ENCODE measurements at regions not wholly inside any gene's neighbourhood (a gene's known extent, or its start where the extent isn't known, plus 50 kb on each side); places are given as distances from the start of the nearest gene placed in this dataset.
"Not testable (repeated sequence)": the region's sequence is repeated elsewhere in the genome, so short reads cannot be mapped to it uniquely, and the experiment has no call there.

DNA sequence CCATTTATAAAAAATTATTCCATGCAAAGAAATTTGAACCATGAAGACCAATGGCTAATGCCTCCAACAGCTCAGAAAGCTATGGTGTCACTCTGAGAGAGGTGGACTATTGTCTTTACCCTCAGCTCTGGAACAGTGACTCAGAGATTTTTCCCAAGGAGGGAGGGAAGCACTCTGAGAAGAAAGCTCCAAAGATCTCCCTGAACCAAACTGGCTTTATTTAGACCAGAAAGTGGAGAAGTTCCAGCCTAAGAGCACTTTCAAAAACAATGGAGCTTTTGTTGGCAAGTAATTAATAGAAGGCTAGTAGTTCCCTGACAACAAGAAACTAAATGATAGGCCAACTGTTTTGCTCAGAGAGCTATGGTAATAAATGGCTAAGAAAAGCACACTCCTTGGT is 599.9 kb upstream of the MDGA2 start:
- DNase-seq = peak in 12 of 56 donors; percentile 0 to 41 (median 14)

DNA sequence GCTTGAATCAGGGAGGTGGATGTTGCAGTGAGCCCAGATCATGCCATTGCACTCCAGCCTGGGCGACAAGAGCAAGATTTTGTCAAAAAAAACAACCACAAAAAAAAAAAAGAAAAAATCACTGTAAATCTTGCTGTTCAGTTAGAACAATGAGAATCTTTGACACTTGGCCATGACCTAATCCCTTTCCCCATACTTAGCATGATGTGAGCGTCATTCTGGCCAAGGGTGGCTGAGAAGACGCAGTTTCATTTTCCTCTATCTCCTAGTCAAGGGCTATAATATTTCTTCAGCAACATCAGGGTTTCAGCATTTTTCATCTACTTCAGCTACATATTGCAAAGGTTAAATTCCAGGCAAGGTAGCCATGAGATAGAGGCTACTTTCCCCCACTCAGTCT is 599.4 kb upstream of the MDGA2 start:
- DNase-seq = peak in 3 of 56 donors; percentile 2 to 22 (median 13)

DNA sequence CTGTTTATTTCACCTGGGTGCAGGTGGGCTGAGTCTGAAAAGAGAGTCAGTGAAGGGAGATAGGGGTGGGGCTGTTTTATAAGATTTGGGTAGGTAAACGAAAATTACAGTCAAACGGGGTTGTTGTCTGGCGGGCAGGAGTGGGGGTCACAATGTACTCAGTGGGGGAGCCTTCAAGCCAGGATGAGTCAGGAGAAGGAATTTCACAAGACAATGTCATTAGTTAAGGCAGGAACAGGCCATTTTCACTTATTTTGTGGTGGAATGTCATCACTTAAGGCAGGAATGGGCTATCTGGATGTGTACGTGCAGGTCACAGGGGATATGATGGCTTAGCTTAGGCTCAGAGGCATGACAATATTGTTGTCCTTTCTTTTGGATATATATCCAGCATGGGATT is 592.5 kb upstream of the MDGA2 start:
- DNase-seq = not testable (repeated sequence)

DNA sequence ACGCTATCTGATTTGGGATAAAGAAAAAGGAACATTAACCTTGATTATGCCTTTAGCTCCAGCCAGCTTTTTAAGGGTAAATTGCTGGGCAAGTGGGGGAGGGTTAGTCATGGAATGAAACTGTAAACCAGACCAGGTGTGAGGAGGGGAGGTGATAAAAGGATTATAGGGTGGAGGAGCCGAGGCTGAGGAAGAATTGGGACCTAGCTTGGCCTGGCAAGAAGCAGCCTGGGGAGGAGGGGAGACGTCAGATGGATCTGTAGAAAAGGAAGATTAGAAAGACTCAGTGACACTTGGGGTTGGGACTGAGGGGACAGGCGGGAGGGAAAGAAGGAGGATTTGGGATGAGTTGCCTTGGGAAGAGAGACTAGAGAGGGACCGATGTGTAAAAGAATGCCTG is 590.8 kb upstream of the MDGA2 start:
- DNase-seq = not testable (repeated sequence)

DNA sequence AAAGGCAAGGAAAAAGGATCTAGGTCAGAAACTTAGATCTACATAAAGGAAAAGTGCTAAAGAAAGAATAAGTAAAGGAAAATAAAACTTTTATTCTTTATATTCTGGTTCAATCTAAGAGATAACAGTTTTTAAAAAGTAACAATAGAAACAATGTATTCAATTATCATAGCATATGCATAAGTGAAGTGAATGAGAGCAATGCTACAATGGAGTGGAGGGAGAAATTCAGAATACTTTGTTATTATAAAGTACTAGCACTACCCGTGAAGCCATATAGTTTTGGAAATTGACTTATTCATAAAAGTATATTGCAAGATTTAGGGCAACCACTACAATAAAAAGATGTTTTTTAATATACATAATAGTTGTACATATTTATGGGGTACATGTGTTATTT is 586.0 kb upstream of the MDGA2 start:
- DNase-seq = no peak

DNA sequence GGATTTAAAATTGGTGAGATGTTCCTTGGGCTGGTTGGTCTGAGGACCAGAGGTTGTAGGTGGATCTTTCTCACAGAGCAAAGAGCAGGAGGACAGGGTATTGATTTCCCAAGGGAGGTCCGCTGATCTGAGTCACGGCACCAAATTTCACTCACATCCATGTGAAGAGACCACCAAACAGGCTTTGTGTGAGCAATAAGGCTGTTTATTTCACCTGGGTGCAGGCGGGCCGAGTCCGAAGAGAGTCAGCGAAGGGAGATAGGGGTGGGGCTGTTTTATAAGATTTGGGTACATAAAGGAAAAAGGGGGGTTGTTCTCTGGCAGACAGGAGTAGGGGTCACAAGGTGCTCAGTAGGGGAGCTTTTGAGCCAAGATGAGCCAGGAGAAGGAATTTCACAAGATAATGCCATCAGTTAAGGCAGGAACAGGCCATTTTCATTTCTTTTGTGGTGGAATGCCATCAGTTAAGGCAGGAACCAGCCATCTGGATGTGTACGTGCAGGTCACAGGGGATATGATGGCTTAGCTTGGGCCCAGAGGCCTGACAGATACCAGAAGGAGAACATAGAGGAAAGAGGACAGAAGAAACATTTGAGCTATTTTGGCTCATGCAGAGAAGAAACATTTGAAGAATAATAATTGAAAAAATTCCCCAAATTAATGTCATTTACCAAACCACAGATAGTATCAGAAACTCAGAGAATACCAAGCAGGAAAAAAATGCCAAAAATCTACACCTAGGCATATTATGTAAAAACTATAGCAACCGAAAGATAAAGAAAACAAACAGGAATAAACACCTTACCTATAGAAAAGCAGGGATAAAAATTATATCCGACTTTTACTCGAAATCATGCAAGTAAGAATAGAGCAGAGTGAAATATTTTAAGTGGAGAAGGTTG is 585.2 kb upstream of the MDGA2 start:
- DNase-seq = not testable (repeated sequence)

DNA sequence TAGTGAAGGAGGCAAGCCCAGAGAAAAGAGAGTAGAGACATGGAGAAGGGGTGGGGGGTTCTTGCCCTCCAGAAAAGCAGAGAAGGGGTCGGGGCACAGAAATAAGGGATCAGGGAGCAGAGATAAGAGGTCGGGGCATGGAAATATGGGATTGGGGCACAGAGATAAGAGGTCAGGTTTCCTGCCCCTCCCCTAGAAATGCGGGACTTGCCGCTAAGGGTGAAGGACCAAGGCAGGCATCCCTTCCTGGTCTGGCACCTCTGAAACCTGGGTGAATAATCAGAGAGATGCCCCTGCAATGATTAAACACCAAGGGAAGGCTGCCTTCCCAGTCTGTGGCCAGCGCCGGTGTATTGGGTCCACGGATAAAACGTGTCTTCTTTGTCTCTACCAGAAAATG is 584.5 kb upstream of the MDGA2 start:
- not testable (repeated sequence) for DNase-seq

DNA sequence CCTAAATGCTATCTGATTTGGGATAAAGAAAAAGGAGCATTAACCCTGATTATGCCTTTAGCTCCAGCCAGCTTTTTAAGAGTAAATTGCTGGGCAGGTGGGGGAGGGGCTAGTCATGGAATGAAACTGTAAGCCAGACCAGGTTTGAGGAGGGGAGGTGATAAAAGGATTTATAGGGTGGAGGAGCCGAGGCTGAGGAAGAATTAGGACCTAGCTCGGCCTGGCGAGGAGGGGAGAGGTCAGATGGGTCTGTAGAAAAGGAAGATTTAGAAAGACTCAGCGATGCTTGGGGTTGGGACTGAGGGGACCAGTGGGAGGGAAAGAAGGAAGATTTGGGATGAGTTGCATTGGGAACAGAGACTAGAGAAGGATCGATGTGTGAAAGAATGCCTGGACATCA is 583.8 kb upstream of the MDGA2 start:
- DNase-seq = not testable (repeated sequence)

DNA sequence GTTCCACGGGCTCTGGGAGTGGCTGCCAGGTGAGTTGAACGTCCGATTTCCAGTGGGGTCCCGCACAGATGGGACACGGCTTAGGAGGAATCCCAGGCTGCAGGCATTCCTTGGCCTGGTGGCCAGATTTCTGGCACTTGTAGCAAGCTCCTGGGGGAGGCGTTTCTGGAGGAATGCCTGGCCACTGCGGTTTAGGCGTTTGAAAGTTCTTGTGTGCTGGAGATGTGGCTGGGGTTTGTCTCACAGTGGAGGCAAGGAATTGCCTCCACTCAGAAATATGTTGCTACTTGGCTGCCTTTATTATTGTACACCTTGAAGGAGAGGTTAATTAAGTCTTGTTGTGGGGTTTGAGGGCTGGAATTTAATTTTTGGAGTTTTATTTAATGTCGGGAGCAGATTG is 583.3 kb upstream of the MDGA2 start:
- not testable (repeated sequence) for DNase-seq

DNA sequence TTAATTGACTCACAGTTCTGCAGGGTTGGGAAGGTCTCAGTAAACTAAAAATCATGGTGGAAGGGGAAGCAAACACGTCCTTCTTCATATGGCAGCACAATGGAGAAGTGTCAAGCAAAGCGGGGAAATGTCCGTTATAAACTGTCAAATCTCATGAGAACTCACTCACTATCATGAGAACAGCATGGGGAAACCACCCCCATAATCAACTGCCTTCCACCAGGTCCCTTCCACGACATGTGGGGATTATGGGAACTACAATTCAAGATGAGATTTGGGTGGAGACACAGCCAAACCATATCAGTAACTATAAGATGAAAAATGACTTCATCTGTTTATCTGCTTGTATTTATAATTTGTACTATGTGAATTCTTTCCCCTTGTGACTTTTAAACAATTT is 577.6 kb upstream of the MDGA2 start:
- DNase-seq = no peak

DNA sequence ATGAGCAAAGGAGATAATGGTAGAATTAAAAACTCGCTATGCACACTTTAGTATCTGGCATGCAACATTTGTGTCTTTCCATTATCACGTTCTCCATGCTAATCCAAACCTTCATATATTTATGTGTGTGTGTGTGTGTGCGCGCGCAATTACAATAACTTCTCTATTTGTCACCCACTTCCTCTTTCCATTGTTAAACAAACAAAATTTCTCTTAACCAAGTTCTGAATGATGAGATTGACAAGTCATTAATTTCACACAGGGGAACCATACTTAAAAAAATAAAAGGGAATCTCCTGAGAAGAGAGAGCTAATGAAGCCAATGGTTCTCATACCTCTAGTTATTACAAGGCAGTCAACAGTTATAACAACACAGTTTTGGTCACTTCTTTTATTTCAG is 575.9 kb upstream of the MDGA2 start:
- no peak for DNase-seq

DNA sequence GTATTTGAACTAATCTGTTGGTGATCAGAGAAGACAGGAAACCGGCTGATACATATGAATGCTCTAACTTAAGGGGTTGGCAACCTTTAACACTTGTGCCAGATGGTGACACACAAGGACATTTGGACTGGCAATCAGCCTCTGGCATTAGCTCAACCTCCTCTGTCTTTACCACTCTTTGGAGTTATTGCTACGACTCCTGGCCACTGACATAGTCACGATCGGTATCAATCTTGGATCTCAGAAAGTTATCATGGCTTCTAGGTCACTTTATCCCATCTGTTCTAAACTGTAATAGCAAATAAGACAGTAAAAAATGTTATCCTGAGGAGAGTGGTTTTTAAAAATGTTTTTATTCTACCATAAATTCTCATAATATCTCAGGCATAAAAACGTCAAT is 575.2 kb upstream of the MDGA2 start:
- DNase-seq = no peak

DNA sequence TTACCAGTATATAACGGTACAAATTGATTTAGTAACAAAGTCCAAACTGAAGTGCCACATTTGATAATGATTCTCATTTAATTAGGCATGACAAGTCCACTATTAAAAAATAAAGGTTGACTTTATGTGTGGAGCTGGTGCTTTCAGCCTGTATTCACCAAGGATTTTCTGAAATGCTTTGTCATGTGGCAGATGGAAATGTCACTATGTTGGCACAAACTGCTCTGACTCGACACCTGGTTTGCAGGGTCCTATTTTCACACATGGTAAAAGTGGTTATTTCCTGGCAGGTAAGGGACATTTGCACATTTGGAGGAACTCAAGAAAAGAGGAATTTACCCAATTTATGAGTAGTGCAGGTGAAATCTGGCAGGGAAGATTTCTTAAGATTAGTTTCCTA is 572.6 kb upstream of the MDGA2 start:
- no peak for DNase-seq

DNA sequence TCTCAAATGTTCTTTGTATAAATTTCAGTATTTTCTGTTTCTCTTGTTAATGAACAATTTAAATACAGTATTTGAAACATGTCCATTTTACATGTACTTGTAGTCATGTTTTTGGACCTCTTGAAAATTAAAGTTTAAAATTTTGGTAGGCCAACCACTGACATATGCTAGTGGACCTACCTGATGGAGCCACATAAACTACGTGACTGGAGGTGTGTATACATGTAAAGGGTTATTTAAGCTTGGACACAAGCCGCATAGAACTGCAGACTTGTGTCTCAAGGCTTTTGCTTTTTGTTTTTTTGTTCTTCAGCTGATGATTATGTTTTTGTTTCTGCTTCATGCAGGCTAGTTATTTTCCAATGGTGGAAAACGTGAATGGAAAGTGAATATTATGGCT is 568.5 kb upstream of the MDGA2 start:
- DNase-seq = no peak

DNA sequence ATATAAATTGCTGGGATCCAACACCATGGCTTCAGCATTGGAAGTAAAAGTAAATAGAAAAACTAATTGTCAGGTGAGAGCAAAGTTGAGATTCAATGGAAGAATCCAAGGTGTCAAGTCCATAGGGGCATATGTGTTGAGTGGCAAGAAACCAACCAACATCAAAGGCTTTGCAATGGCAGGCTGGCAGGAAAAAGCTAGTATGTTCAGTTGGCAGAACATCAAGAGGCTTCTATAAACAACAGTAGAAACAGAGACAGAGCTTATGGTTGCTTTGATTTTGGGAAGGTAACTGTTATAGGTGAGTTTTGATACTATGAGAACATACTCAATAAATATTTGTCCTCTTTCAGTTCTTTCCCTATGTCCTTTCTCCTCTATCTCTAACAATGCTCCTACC is 553.7 kb upstream of the MDGA2 start:
- DNase-seq = no peak

DNA sequence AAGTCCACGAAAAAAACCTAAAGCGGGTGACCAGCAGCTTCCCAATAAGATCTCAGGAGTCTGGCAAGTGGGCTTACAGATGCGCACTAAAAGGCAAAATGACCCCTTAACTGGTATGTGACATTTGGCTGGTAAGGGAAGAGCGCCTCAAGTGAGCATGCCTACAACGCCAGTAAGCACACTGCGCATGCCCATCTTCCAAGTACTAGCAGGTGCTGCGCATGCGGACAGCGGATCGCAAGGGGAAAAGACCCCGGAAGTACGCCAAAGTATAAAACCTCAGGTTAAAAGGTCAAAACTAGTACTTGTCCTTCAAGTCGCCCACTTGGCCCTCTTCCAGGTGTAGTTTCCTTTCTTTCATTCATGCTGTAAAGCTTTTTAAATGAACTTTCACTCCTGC is 518.5 kb upstream of the MDGA2 start:
- DNase-seq = no peak

DNA sequence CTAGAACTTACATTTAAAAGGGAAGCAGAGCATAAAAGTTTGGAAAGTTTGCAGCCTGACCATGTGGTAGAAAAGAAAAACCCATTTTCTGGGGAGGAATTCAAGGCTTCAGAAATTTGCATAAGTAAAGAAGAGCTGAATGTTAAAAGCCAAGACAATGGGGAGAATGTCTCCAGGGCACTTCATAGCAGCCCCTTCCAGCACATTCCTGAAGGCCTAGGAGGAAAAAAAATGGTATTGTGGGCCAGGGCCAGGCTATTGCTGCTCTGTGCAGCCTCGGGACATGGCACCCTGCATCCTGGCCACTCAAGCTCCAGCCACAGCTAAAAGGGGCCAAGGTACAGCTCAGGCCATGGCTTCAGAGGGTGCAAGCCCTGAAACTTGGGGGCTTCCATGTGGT is 474.2 kb upstream of the MDGA2 start:
- not testable (repeated sequence) for DNase-seq

DNA sequence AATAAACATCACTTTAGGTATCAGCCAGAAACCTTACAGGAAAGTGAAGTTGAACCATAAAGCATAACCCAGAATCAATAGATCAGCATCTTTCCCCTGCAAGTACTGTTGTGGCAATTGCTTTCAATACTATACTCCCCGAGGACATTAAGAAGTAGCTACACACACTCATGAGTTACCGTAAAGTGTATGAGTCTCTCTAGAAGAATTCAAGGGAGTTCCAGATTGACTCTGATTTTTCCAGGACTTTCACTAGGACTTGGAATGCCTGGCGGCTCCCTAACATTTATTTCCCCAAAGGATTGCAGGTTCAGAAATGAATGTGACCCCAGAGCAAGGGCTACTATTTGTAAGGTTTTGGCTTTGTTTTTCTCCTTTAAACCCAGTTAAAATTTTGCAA is 465.4 kb upstream of the MDGA2 start:
- DNase-seq = no peak

DNA sequence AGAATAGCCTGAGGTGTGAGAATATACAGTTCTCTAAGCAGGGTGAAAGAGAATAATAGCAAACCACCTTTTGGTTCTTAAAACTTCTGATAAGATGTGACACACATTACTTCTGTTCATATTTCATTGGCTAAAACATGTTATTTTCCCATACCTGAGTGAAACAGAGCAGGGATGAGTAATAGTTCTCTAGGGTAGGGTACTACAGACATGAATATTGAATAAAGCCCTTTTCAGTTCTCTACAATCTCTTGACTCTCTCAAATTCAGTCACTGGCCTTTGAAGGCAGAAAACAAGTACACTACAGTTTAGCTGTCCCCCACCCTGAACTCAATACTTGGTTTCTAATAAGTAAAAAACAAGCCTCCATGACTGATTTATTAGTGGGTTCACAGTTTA is 454.1 kb upstream of the MDGA2 start:
- no peak for DNase-seq

DNA sequence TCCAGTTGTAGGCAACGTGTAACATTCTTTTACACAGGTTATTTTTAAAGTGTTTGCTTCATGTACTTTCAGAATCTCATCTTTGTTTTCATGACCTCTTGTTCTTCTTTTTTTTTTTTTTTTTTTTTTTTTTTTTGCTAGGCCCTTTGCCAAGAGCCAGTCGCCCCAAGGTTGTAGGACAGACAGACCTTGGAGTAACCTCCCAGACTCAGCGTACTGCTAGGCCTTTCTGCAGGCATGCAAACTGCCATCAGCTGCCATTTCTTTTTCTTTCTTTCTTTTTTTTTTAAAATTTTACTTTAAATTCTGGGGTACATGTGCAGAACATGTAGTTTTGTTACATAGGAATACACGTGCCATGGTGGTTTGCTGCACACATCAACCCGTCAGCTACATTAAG is 452.3 kb upstream of the MDGA2 start:
- no peak for DNase-seq

DNA sequence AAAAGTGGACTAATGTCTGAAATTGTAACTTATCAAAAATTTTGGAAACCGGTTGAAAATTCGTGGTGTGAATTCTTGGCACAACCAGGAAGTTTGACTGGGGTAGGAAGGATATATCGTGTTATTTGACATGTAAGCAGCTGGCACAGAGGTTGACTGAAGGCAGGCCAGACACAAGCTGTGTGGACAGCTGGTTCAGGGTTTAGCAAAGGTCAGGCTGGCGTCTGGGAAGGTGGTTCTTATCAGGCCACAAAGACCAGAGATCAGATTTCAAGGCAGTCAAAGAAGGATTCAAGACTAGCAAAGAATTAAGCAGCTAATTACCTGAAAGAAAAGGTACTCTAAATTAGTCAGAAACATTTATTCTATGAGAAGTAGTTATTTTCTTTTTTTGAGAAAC is 450.2 kb upstream of the MDGA2 start:
- DNase-seq = no peak

DNA sequence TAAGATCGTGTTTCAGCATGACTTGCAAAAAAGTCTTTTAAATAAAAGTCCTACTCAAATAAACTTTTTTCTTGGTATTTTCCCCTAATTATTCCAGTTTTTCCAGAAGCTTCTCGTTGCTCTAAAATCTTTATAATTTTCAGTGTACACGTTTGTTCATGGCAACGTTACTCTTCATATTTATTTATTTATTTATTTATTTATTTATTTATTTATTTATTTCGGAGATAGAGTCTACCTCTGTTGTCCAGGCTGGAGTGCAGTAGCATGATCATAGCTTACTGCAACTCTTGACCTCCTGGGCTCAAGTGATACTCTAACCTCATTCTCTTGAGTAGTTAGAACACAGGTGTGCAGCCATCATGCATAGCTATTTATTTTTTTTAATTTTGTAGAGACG is 438.3 kb upstream of the MDGA2 start:
- DNase-seq = no peak

DNA sequence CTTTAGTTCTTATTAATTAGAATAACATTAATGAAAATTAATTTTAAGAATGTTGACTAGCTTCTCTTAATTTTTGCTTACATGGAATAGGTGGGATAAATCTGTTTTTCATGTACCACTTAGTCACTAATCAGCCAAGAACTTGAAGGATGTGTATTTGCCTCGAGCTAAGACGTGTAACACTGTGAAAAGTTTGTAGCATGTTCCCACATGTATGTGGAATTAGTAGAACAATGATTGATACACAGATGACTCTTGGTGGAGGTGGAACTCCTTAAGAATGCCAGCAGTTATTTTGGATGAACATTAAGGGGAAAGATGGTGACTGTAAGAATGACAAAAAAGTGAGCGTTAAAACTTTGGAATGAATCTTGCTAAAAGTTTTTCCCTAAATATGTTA is 435.7 kb upstream of the MDGA2 start:
- no peak for DNase-seq

DNA sequence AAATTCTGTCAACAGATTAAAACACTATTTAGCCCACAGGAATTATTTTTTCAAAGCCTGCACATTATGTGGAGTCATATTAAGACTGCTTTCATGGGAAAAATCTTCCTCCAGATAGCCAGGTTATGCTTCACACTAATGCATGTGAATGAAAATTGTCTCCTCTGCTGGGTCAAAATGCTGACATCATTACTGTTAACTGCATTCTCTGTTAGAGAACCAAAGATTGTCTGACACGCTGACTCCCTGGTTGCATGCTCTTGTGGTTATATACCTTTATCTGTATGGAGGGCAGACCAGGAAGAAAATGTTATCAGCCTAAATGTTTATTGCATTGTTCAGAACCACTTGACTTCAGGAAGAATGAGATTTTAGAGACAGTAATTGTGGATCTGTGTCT is 432.2 kb upstream of the MDGA2 start:
- no peak for DNase-seq
